Ovary (tissue), 7 donors: ENCODE measurements at regions not wholly inside any gene's neighbourhood (a gene's known extent, or its start where the extent isn't known, plus 50 kb on each side); places are given as distances from the start of the nearest gene placed in this dataset.
A peak's percentile ranks its signal among the peaks of the same experiment; 100 is the strongest.

Experiments used
- DNase-seq, 5 donors: peaks; one replicate each; pipeline ENCODE4 v3.0.0-alpha.2; 2019 to 2020
- H3K27ac ChIP-seq, 2 donors: fragments of 200-600 bp; one replicate each; pipeline versions ENCODE4 v1.5.1 to v1.8.0; 2019 to 2022
- H3K27me3 ChIP-seq: fragments of 200-600 bp; one replicate; pipeline ENCODE4 v1.8.0; 2022
- H3K36me3 ChIP-seq: fragments of 200-600 bp; sonication (generic); one replicate; pipeline ENCODE4 v1.5.1; 2019
- H3K4me1 ChIP-seq: one replicate; pipeline ENCODE4 v1.8.1; 2013; ENCODE audit warnings: mild to moderate bottlenecking, moderate library complexity; ENCODE audit not compliant: insufficient read depth
- H3K4me3 ChIP-seq: fragments of 200-600 bp; sonication (generic); one replicate; pipeline ENCODE4 v1.5.1; 2017
- H3K9me3 ChIP-seq, 2 donors: fragments of 200-600 bp in 1 of 2; sonication (generic) in 1 of 2; one replicate each; pipeline versions ENCODE4 v1.5.1 to v1.8.1; 2013 to 2019; ENCODE audit warnings: mild to moderate bottlenecking in 1 of 2, moderate library complexity in 1 of 2
- EP300 ChIP-seq: sonication (generic); formaldehyde crosslinking; IDR thresholded peaks from one replicate; pipeline ENCODE4 v1.6.1; 2017; ENCODE audit warnings: antibody characterized with exemption
- POLR2A ChIP-seq: fragments of 450-650 bp; IDR thresholded peaks from one replicate; pipeline ENCODE4 v1.6.1; 2017; ENCODE audit warnings: antibody characterized with exemption, mild to moderate bottlenecking, moderate library complexity
- WGBS, 3 donors: extraction: QIAGEN DNeasy Blood & Tissue Kit in 1 of 3; methylation state at CpG; one replicate each; pipeline versions ENCODE4 v1.1.5 to v1.1.7; 2013 to 2017; 5-methylcytosine and 5-hydroxymethylcytosine counted together
- intact Hi-C, 4 donors: fragments of 100-400 bp; cut with DNase I; formaldehyde crosslinking; loops; one replicate each; pipeline versions ENCODE4 v1.11.0 to v1.15.1; 2022 to 2023
- TF ChIP-seq, protein P1 (sequence below), 3 donors: fragments of 450-650 bp in 2 of 3; fragments of 200-600 bp in 1 of 3; IDR thresholded peaks; one replicate each; pipeline versions ENCODE4 v1.5.1 to v1.8.0; 2016 to 2022; ENCODE audit warnings: antibody characterized with exemption in 3 of 3, mild to moderate bottlenecking in 1 of 3
- donor health status: DM: no; HTN: no; CAD: no; lungs with moderate emphysema.
- donor health status: DM: no; HTN: no; CAD: no.
- donor health status: Bipolar disorder and iron deficiency.
- donor health status: DM: no; HTN: no; CAD: no.
- donor health status: DM: yes; HTN: yes; CAD: no.

DNA sequence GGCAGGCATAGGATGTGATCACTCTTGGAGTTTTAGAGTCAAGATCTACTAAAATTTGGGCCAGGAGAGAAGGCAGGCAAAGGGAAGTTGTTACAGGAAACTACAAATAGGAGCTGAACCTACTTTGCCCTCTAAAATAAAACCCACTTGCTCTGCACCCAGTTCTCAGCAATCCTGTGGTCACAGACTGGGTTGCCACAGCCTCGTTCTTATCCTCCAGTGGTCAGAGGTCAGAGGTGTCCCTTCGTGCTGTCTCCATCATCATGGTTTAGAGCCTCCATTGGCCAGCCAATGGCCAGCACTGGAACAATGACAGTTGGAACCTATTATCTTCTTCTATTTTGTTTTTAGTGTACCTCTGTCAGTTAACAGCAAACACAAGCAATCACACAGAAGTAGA is 90.7 kb upstream of the TNP1 start:
- TF ChIP-seq POLR2A (no peak), EP300 (no peak)
- TF ChIP-seq, protein P1, sequence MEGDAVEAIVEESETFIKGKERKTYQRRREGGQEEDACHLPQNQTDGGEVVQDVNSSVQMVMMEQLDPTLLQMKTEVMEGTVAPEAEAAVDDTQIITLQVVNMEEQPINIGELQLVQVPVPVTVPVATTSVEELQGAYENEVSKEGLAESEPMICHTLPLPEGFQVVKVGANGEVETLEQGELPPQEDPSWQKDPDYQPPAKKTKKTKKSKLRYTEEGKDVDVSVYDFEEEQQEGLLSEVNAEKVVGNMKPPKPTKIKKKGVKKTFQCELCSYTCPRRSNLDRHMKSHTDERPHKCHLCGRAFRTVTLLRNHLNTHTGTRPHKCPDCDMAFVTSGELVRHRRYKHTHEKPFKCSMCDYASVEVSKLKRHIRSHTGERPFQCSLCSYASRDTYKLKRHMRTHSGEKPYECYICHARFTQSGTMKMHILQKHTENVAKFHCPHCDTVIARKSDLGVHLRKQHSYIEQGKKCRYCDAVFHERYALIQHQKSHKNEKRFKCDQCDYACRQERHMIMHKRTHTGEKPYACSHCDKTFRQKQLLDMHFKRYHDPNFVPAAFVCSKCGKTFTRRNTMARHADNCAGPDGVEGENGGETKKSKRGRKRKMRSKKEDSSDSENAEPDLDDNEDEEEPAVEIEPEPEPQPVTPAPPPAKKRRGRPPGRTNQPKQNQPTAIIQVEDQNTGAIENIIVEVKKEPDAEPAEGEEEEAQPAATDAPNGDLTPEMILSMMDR (IDR thresholded peaks at IDR 0.05): no peak
- Histone ChIP-seq H3K4me3 (no peak overlapping the region), H3K9me3 (no peaks in the 10 kb centered on the region), H3K27ac (peak overlapping the region in 1 of 2 donors; percentile 22), H3K36me3 (no peaks in the 10 kb centered on the region), H3K4me1 (peaks cover 7% of the 10 kb centered on the region), H3K27me3 (no peaks in the 10 kb centered on the region)
- intact Hi-C loops: no loop called here
- WGBS, 3 donors: 41 to 55% (median 49%) methylated on average over 2 of the region's 2 CpGs
- DNase-seq: no peak

DNA sequence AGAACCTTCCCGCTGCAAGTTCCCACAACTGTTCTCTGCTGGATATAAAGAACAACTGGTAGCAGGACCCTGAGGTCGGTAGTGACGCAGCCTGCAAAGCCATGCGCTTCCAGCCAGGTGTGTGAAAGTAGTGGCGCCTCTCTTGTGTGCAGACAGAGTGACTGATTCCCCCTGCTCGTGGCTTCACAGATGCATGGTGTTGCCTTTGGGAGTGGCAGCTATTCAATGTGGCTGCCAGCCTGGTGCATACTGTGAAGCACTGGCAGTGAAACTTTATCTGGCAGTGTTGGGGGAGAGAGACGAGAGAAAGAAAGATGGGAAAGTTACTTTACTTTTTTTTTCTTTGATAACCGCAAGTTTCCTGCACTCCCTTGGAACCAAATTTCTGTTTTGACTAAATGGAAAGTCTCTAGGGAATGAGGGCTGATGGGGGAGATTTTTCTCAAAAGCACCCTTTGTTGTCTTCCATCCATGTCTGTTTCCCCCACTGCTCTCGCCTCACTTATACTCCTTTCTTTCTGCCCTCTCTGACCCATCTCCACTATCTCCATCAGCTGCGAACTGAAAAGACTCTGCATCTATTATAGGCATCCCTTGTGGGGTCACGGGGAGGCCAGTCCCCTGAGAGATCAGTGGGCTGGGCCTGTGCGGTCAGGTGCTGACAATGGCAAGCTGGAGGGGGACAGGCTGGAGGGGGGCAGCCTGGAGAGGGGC is 90.0 kb upstream of the TNP1 start:
- H3K27ac ChIP-seq: peak overlapping the region in 1 of 2 donors; percentile 22
- 19 to 42% (median 30%) methylated on average over 12 of the region's 12 CpGs for WGBS, 3 donors
- no peak for TF ChIP-seq EP300
- TF ChIP-seq, protein P1 (IDR thresholded peaks at IDR 0.05): no peak
- TF ChIP-seq POLR2A: no peak
- H3K4me1 ChIP-seq: peaks cover 8% of the 10 kb centered on the region
- DNase-seq: peak in 4 of 5 donors; percentile 38 to 58 (median 40)
- H3K36me3 ChIP-seq: no peaks in the 10 kb centered on the region
- H3K4me3 ChIP-seq: no peak overlapping the region
- no peaks in the 10 kb centered on the region for H3K27me3 ChIP-seq
- intact Hi-C loops: no loop called here
- H3K9me3 ChIP-seq: no peaks in the 10 kb centered on the region

DNA sequence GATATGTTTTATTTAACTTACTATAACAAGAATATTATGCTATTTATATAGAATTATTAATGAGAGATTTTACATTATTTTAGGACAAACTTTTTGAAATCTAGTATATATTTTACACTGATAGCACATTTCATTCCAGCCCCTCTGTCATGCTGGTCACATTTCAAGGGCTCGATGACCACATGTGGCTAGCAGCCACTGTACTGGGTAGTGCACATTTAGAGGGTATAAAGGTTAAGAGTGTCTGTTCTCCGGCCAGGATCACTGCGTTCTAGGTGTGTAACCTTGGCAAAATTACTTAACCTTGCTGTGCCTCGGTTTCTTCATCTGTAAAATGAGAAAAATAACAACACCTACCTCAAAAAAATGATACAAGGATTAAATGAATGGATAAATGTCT is 87.2 kb upstream of the TNP1 start:
- no peak overlapping the region for H3K4me3 ChIP-seq
- no peak overlapping the region for H3K27ac ChIP-seq
- H3K4me1 ChIP-seq: peaks cover 10% of the 10 kb centered on the region
- DNase-seq: no peak
- no peaks in the 10 kb centered on the region for H3K9me3 ChIP-seq
- WGBS, 3 donors: 91 to 94% (median 93%) methylated on average over 4 of the region's 4 CpGs
- TF ChIP-seq, protein P1 (IDR thresholded peaks at IDR 0.05): no peak
- TF ChIP-seq POLR2A (no peak), EP300 (no peak)
- no peaks in the 10 kb centered on the region for H3K36me3 ChIP-seq
- H3K27me3 ChIP-seq: no peaks in the 10 kb centered on the region
- intact Hi-C loops: no loop called here

DNA sequence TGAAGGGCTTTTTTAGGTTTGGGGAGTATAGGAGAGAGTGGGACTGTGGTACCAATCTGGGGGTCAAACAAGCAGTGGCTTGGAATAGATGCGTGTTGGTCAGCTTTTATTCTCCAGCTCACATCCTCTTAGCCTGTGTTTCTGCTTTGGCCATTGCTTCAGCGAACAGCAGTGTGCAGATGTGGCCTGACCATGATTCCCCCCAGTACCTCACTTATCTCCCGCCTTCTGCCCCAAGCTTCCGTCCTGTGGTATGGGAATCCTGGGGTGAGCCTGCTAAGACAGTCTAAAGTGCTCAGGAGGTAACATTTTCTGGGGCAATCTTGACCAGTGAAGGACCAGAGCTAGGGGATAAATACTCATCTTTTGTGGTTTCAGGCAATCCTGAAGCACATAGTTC is 84.9 kb upstream of the TNP1 start:
- H3K4me1 ChIP-seq: peaks cover 6% of the 10 kb centered on the region
- DNase-seq: no peak
- no peaks in the 10 kb centered on the region for H3K36me3 ChIP-seq
- H3K27me3 ChIP-seq: no peaks in the 10 kb centered on the region
- intact Hi-C loops: no loop called here
- TF ChIP-seq POLR2A (no peak), EP300 (no peak)
- TF ChIP-seq, protein P1 (IDR thresholded peaks at IDR 0.05): no peak
- 54 to 99% (median 96%) methylated on average over 4 of the region's 4 CpGs for WGBS, 3 donors
- H3K4me3 ChIP-seq: no peak overlapping the region
- H3K9me3 ChIP-seq: no peaks in the 10 kb centered on the region
- no peak overlapping the region for H3K27ac ChIP-seq
